OCI-LY1 (cell line): ENCODE measurements at regions not wholly inside any gene's neighbourhood (a gene's known extent, or its start where the extent isn't known, plus 50 kb on each side); places are given as distances from the start of the nearest gene placed in this dataset.

Experiments
- CTCF ChIP-seq: fragments of 200-600 bp; sonication (generic), shearing (Covaris generic); IDR thresholded peaks from 2 replicates; pipeline ENCODE4 v1.5.1; 2017; ENCODE audit warnings: mild to moderate bottlenecking, antibody characterized with exemption, low read length, moderate library complexity, mixed read lengths
- EZH2 ChIP-seq: fragments of 200-600 bp; sonication (generic), shearing (Covaris generic); IDR thresholded peaks from 2 replicates; pipeline ENCODE4 v1.8.0; 2017; ENCODE audit warnings: borderline replicate concordance, mixed run types, mild to moderate bottlenecking, antibody characterized with exemption, low read length, moderate library complexity, mixed read lengths

- TF ChIP-seq CTCF (no peak), EZH2 (no peak)
Observed at GRCh38 chr4:151887031-151887815, 126.4 kb upstream of the GATB start.
